Activated B cell treated with CpG ODN at 0.5 μM for 24 hours (primary cell): ENCODE measurements at regions not wholly inside any gene's neighbourhood (a gene's known extent, or its start where the extent isn't known, plus 50 kb on each side); places are given as distances from the start of the nearest gene placed in this dataset.
"Not testable (repeated sequence)": the region's sequence is repeated elsewhere in the genome, so short reads cannot be mapped to it uniquely, and the experiment has no call there.

Experiments
- ATAC-seq: fragments of 200-7000 bp; cut with Tn5 transposase; one replicate; pipeline ENCODE4 v1.10.0; 2021; ENCODE audit warnings: low read depth, mild to moderate bottlenecking, moderate library complexity
- CTCF ChIA-PET: fragments of 350-600 bp; sonication (Branson Sonifier 250); formaldehyde crosslinking; loops from one replicate; lab custom pipeline; 2021; ENCODE audit warnings: antibody characterized with exemption; lab: Charles Lee
- POLR2A ChIA-PET: fragments of 350-600 bp; sonication (Branson Sonifier 250); formaldehyde crosslinking; loops from one replicate; lab custom pipeline; 2021; ENCODE audit warnings: antibody characterized with exemption; lab: Charles Lee
- DNase-seq: peaks from one replicate; pipeline ENCODE4 v3.0.0; 2022
- H3K27ac Mint-ChIP-seq: one replicate; pipeline ENCODE4 v1.8.0; 2020; ENCODE audit warnings: mixed read lengths
- H3K27me3 Mint-ChIP-seq: one replicate; pipeline ENCODE4 v1.8.0; 2021; ENCODE audit warnings: mixed read lengths
- H3K36me3 Mint-ChIP-seq: one replicate; pipeline ENCODE4 v1.8.0; 2021; ENCODE audit warnings: low read depth, mixed read lengths
- H3K4me1 Mint-ChIP-seq: one replicate; pipeline ENCODE4 v1.8.0; 2021; ENCODE audit warnings: mixed read lengths
- H3K4me3 Mint-ChIP-seq: one replicate; pipeline ENCODE4 v1.8.0; 2020; ENCODE audit warnings: mild to moderate bottlenecking, mixed read lengths
- H3K9me3 Mint-ChIP-seq: one replicate; pipeline ENCODE4 v1.8.0; 2020; ENCODE audit warnings: mixed read lengths
- intact Hi-C: fragments of 100-400 bp; cut with micrococcal nuclease; formaldehyde crosslinking; loops from one replicate; pipeline ENCODE4 v1.15.1; 2024
- TF ChIP-seq, protein P1 (sequence below): fragments of 200-600 bp; IDR thresholded peaks from one replicate; pipeline ENCODE4 v1.8.0; 2022; ENCODE audit warnings: antibody characterized with exemption, mild to moderate bottlenecking

DNA sequence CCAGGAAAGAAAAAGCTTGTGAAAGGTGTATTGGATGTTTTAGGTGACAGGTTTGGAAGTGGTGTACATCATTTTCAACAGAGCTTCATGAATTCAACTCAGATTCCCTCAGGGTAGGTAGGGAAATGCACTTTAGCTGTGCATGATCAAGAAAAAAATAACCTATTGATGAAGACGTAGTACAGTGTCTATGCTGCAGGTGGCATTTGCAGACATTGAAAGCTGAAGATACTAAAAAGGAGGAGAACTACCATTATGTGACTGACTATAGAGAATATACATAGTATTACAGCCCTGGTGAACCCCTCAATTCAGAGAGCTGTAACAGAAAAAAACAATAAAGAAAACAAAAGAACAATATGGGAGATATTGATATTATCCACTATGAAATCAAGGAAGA is 2344.7 kb upstream of the ACO1 start:
- Mint-ChIP-seq H3K36me3 (no peaks in the 10 kb centered on the region), H3K9me3 (no peaks in the 10 kb centered on the region), H3K4me1 (no peaks in the 10 kb centered on the region), H3K4me3 (no peak overlapping the region), H3K27me3 (no peaks in the 10 kb centered on the region), H3K27ac (no peak overlapping the region)
- CTCF ChIA-PET, result no interaction called here
- TF ChIP-seq, protein P1, sequence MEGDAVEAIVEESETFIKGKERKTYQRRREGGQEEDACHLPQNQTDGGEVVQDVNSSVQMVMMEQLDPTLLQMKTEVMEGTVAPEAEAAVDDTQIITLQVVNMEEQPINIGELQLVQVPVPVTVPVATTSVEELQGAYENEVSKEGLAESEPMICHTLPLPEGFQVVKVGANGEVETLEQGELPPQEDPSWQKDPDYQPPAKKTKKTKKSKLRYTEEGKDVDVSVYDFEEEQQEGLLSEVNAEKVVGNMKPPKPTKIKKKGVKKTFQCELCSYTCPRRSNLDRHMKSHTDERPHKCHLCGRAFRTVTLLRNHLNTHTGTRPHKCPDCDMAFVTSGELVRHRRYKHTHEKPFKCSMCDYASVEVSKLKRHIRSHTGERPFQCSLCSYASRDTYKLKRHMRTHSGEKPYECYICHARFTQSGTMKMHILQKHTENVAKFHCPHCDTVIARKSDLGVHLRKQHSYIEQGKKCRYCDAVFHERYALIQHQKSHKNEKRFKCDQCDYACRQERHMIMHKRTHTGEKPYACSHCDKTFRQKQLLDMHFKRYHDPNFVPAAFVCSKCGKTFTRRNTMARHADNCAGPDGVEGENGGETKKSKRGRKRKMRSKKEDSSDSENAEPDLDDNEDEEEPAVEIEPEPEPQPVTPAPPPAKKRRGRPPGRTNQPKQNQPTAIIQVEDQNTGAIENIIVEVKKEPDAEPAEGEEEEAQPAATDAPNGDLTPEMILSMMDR, result no peak
- ATAC-seq (no peak), DNase-seq (no peak)
- intact Hi-C loops, result no loop called here
- POLR2A ChIA-PET, result no interaction called here

- CTCF ChIA-PET, result no interaction called here
- Mint-ChIP-seq H3K36me3 (no peaks in the 10 kb centered on the region), H3K27me3 (no peaks in the 10 kb centered on the region), H3K9me3 (peaks cover 1% of the 10 kb centered on the region), H3K4me1 (no peaks in the 10 kb centered on the region), H3K27ac (no peak overlapping the region), H3K4me3 (no peak overlapping the region)
- TF ChIP-seq, protein P1, result no peak
- intact Hi-C loops, result no loop called here
- DNase-seq (no peak), ATAC-seq (no peak)
- POLR2A ChIA-PET, result no interaction called here
Observed at GRCh38 chr9:30048396-30048795, 2336.0 kb upstream of the ACO1 start.

GRCh38 chr9:30058463-30058862 is 2326.0 kb upstream of the ACO1 start:
- POLR2A ChIA-PET, result no interaction called here
- CTCF ChIA-PET, result no interaction called here
- H3K4me1 Mint-ChIP-seq, result no peaks in the 10 kb centered on the region
- H3K4me3 Mint-ChIP-seq, result no peak overlapping the region
- TF ChIP-seq, protein P1, result no peak
- no peaks in the 10 kb centered on the region for H3K9me3 Mint-ChIP-seq
- H3K27ac Mint-ChIP-seq, result no peak overlapping the region
- ATAC-seq (no peak), DNase-seq (no peak)
- H3K27me3 Mint-ChIP-seq, result no peaks in the 10 kb centered on the region
- intact Hi-C loops, result no loop called here
- H3K36me3 Mint-ChIP-seq, result no peaks in the 10 kb centered on the region

GRCh38 chr9:30060976-30061375 is 2323.5 kb upstream of the ACO1 start:
- Mint-ChIP-seq H3K4me3 (no peak overlapping the region), H3K4me1 (no peaks in the 10 kb centered on the region), H3K9me3 (no peaks in the 10 kb centered on the region), H3K36me3 (no peaks in the 10 kb centered on the region), H3K27me3 (no peaks in the 10 kb centered on the region), H3K27ac (no peak overlapping the region)
- intact Hi-C loops, result no loop called here
- ChIA-PET POLR2A (no interaction called here), CTCF (no interaction called here)
- TF ChIP-seq, protein P1, result no peak
- DNase-seq (no peak), ATAC-seq (no peak)

DNA sequence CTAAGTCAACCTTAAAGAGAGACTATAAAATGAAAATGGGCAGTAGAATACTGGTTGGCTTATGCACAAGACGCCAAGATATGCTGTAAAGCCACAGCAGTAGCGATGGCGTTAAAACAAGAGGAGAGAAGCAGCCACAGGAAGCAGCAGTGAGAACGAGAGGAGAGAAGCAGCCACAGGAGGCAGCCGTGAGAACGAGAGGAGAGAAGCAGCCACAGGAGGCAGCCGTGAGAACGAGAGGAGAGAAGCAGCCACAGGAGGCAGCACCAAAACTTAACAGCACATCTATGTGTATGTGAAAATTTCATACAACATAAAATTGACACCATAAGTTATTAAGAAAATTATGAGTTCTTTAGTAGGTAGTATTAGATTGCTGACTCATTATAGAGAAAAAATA is 2318.6 kb upstream of the ACO1 start:
- H3K27me3 Mint-ChIP-seq, result no peaks in the 10 kb centered on the region
- CTCF ChIA-PET, result no interaction called here
- H3K4me1 Mint-ChIP-seq, result no peaks in the 10 kb centered on the region
- H3K9me3 Mint-ChIP-seq, result no peaks in the 10 kb centered on the region
- POLR2A ChIA-PET, result no interaction called here
- TF ChIP-seq, protein P1, result no peak
- H3K4me3 Mint-ChIP-seq, result no peak overlapping the region
- H3K36me3 Mint-ChIP-seq, result no peaks in the 10 kb centered on the region
- H3K27ac Mint-ChIP-seq, result no peak overlapping the region
- intact Hi-C loops, result no loop called here
- no peak for ATAC-seq
- DNase-seq, result no peak

- POLR2A ChIA-PET, H3K9me3 Mint-ChIP-seq, H3K4me1 Mint-ChIP-seq, H3K36me3 Mint-ChIP-seq, H3K27ac Mint-ChIP-seq, intact Hi-C loops, H3K4me3 Mint-ChIP-seq, CTCF ChIA-PET, ATAC-seq, H3K27me3 Mint-ChIP-seq, DNase-seq: not testable (repeated sequence)
Observed at GRCh38 chr9:30069236-30069635, 2315.2 kb upstream of the ACO1 start.
